GM19238 (cell line): ENCODE measurements at regions not wholly inside any gene's neighbourhood (a gene's known extent, or its start where the extent isn't known, plus 50 kb on each side); places are given as distances from the start of the nearest gene placed in this dataset.

Experiments
- DNase-seq: peaks from one replicate; pipeline ENCODE4 v3.0.0; 2011; ENCODE audit warnings: low spot score; ENCODE audit not compliant: insufficient read length

- no peak for DNase-seq
Observed at GRCh38 chr1:219993554-219994433, 52.5 kb downstream of the EPRS1 start.

- no peak for DNase-seq
Observed at GRCh38 chr1:219991919-219992318, 54.4 kb downstream of the EPRS1 start.

- DNase-seq: no peak
Observed at GRCh38 chr1:219991511-219991810, 54.8 kb downstream of the EPRS1 start.

- no peak for DNase-seq
Observed at GRCh38 chr1:219990782-219991510, 55.4 kb downstream of the EPRS1 start.

GRCh38 chr1:219989766-219990165 is 56.5 kb downstream of the EPRS1 start:
- DNase-seq: no peak

GRCh38 chr1:219988818-219989217 is 57.5 kb downstream of the EPRS1 start:
- no peak for DNase-seq

GRCh38 chr1:219988387-219988786 is 57.9 kb downstream of the EPRS1 start:
- peak; percentile 13 for DNase-seq

GRCh38 chr1:219987325-219987724 is 59.0 kb upstream of the SLC30A10 start:
- no peak for DNase-seq

- no peak for DNase-seq
Observed at GRCh38 chr1:219985169-219985568, 56.8 kb upstream of the SLC30A10 start.
